ENCODE measurements at regions not wholly inside any gene's neighbourhood (a gene's known extent, or its start where the extent isn't known, plus 50 kb on each side); places are given as distances from the start of the nearest gene placed in this dataset.

GRCh38 chr6:119510246-119510645 lies 160.7 kb upstream of the MAN1A1 start:
- no peaks in the 10 kb centered on the region for H3K79me2 ChIP-seq (ENCODE audit: insufficient read depth)
- H2AFZ ChIP-seq (ENCODE audit: low read depth): no peak overlapping the region
- H3K4me1 ChIP-seq (ENCODE audit: control insufficient read depth in 1 of 2, insufficient read depth in 2 of 2, low read depth in 1 of 2, low read length in 1 of 2): no peaks in the 10 kb centered on the region
- 88% methylated on average over 2 of the region's 2 CpGs for WGBS (ENCODE audit: low lambda C conversion rate)
- no peak overlapping the region for H3K4me3 ChIP-seq (ENCODE audit: low read depth in 2 of 2, low read length in 1 of 2)
- no peaks in the 10 kb centered on the region for H3F3A ChIP-seq (replicated peaks; ENCODE audit: insufficient read depth)
- H3K36me3 ChIP-seq (replicated peaks in 1 of 2; ENCODE audit: control insufficient read depth in 1 of 2, insufficient read depth in 2 of 2, low read length in 1 of 2): no peaks in the 10 kb centered on the region
- no peaks in the 10 kb centered on the region for H4K20me1 ChIP-seq (ENCODE audit: insufficient read depth)
- H3K27me3 ChIP-seq (ENCODE audit: insufficient read depth): no peaks in the 10 kb centered on the region
- no peak for DNase-seq
- no peaks in the 10 kb centered on the region for H3K9me2 ChIP-seq
- POLR2A ChIA-PET: no interaction called here
- TF ChIP-seq POLR2AphosphoS5 (IDR thresholded peaks at IDR 0.05; ENCODE audit: low read depth, low read length) (no peak), CTCF (IDR thresholded peaks at IDR 0.05) (no peak), RFX5 (IDR thresholded peaks at IDR 0.05; ENCODE audit: low read length) (no peak)
- H3K27ac ChIP-seq (ENCODE audit: low read depth in 2 of 2, low read length in 1 of 2): no peak overlapping the region
- H3K9me3 ChIP-seq: no peaks in the 10 kb centered on the region
- H3K9ac ChIP-seq: no peak overlapping the region
- CTCF ChIA-PET: no interaction called here
- no peak overlapping the region for H3K4me2 ChIP-seq

GRCh38 chr6:119506631-119507174 lies 157.1 kb upstream of the MAN1A1 start:
- Histone ChIP-seq H2AFZ (ENCODE audit: low read depth) (no peak overlapping the region), H3K79me2 (ENCODE audit: insufficient read depth) (no peaks in the 10 kb centered on the region), H4K20me1 (ENCODE audit: insufficient read depth) (no peaks in the 10 kb centered on the region), H3K4me1 (ENCODE audit: control insufficient read depth in 1 of 2, insufficient read depth in 2 of 2, low read depth in 1 of 2, low read length in 1 of 2) (no peaks in the 10 kb centered on the region; a peak in 1 of 4 replicates), H3K4me3 (ENCODE audit: low read depth in 2 of 2, low read length in 1 of 2) (no peak overlapping the region), H3K9me2 (no peaks in the 10 kb centered on the region), H3K27me3 (ENCODE audit: insufficient read depth) (no peaks in the 10 kb centered on the region), H3K27ac (ENCODE audit: low read depth in 2 of 2, low read length in 1 of 2) (no peak overlapping the region), H3K36me3 (replicated peaks in 1 of 2; ENCODE audit: control insufficient read depth in 1 of 2, insufficient read depth in 2 of 2, low read length in 1 of 2) (no peaks in the 10 kb centered on the region), H3K4me2 (no peak overlapping the region), H3K9me3 (no peaks in the 10 kb centered on the region), H3F3A (replicated peaks; ENCODE audit: insufficient read depth) (no peaks in the 10 kb centered on the region), H3K9ac (no peak overlapping the region)
- no peak for DNase-seq
- ChIA-PET POLR2A (no interaction called here), CTCF (no interaction called here)
- TF ChIP-seq NRF1 (IDR thresholded peaks at IDR 0.05; ENCODE audit: low read depth, low read length) (no peak), RCOR1 (IDR thresholded peaks at IDR 0.05; ENCODE audit: low read length) (no peak), ELF1 (IDR thresholded peaks at IDR 0.05) (no peak), RFX5 (IDR thresholded peaks at IDR 0.05; ENCODE audit: low read length) (no peak), MEF2A (IDR thresholded peaks at IDR 0.05; ENCODE audit: borderline replicate concordance, low read depth) (no peak), EP300 (IDR thresholded peaks at IDR 0.05; ENCODE audit: borderline replicate concordance in 1 of 2, low read depth in 1 of 2, low read length in 1 of 2) (no peak), REST (IDR thresholded peaks at IDR 0.05; ENCODE audit: low read depth, low read length) (no peak), TAF1 (IDR thresholded peaks at IDR 0.05; ENCODE audit: borderline replicate concordance, low read depth, low read length) (no peak), SMC3 (IDR thresholded peaks at IDR 0.05; ENCODE audit: low read depth, low read length) (no peak), TEAD4 (IDR thresholded peaks at IDR 0.05; ENCODE audit: borderline replicate concordance, insufficient read depth) (no peak), RAD21 (IDR thresholded peaks at IDR 0.05; ENCODE audit: low read length) (no peak), EZH2phosphoT487 (IDR thresholded peaks at IDR 0.05; ENCODE audit: borderline replicate concordance, low read depth) (no peak), FOXJ3 (CRISPR knock-in tag; IDR thresholded peaks at IDR 0.05) (no peak), FOXM1 (IDR thresholded peaks at IDR 0.05; ENCODE audit: low read depth) (no peak), YY1 (IDR thresholded peaks at IDR 0.05; ENCODE audit: low read depth) (no peak), USF2 (IDR thresholded peaks at IDR 0.05; ENCODE audit: borderline replicate concordance, low read depth, low read length) (no peak), JUND (IDR thresholded peaks at IDR 0.05) (no peak), USF1 (IDR thresholded peaks at IDR 0.05; ENCODE audit: borderline replicate concordance, low read depth) (no peak), SIN3A (IDR thresholded peaks at IDR 0.05; ENCODE audit: borderline replicate concordance, low read depth, low read length) (no peak)
